GM20000 (cell line): ENCODE measurements at regions not wholly inside any gene's neighbourhood (a gene's known extent, or its start where the extent isn't known, plus 50 kb on each side); places are given as distances from the start of the nearest gene placed in this dataset.

Experiments
- DNase-seq: peaks from one replicate; pipeline ENCODE4 v3.0.0; 2012; ENCODE audit warnings: low spot score
- TF ChIP-seq, protein P1 (sequence below): IDR thresholded peaks from 2 replicates; pipeline ENCODE4 v1.5.1; 2012; ENCODE audit warnings: mild to moderate bottlenecking, control low read depth; ENCODE audit errors: extremely low read depth, missing control alignments

DNA sequence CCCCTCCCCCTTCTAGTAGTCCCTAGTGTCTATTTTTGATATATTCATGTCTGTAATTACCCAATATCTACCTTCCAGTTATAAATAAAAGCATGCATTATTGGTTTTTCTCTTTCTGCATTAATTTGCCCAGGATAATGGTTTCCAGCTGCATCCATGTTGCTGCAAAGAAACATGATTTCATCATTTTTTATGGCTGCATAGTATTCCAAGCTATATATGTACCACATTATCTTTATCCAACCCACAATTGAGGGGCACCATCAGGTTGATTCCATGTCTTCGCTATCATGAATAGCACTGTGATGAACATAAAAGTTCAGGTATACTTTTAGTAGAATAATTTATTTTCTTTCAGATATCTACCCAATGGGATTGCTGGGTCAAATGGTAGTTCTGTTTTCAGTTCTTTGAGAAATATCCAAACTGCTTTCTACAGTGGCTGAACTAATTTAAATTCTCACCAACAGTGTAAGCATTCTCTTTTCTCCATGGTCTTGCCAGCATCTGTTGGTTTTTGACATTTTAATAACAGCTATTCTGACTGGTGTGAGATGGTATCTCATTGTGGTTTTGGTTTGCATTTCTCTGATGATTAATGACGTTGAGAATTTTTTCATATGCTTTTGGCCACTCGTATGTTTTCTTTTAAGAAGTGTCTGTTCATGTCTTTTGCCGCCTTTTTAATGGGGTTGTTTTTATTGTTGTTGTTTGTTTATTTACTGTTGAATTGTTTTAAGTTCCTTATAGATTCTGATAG, 746.1 kb upstream of the MEF2C start:
- DNase-seq, result no peak
- TF ChIP-seq, protein P1, sequence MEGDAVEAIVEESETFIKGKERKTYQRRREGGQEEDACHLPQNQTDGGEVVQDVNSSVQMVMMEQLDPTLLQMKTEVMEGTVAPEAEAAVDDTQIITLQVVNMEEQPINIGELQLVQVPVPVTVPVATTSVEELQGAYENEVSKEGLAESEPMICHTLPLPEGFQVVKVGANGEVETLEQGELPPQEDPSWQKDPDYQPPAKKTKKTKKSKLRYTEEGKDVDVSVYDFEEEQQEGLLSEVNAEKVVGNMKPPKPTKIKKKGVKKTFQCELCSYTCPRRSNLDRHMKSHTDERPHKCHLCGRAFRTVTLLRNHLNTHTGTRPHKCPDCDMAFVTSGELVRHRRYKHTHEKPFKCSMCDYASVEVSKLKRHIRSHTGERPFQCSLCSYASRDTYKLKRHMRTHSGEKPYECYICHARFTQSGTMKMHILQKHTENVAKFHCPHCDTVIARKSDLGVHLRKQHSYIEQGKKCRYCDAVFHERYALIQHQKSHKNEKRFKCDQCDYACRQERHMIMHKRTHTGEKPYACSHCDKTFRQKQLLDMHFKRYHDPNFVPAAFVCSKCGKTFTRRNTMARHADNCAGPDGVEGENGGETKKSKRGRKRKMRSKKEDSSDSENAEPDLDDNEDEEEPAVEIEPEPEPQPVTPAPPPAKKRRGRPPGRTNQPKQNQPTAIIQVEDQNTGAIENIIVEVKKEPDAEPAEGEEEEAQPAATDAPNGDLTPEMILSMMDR, result no peak

DNA sequence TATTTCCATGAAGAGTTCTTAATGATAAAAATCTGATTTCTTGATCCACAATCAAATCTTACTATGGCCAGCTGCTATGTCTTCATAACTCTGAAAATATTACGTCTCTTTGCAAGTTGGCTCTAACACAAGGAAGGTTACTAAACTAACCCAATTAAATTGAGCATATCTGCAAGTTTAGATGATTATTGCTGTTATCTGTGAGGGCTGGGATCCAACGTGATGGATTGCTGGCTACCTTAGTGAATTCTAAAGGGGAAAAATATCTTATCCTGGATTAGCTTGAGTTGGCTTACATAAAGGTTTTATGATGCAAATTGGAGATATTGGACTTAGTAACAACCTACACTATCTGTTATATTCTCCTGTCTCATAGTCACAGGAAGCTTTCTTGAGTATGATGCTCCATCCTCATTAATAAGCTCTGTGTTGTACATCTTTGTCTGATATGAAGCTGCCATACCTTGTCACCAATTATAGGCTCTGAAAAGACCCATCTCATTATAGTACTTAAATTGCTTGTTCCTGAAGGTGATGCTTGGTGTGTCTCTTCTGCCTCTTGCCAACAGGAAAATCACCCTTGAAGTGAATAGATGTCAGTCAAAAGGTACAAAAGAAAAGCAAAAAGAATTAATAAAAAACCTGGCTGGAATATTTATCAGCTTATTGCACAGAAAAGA, 733.0 kb upstream of the MEF2C start:
- DNase-seq, result no peak

DNA sequence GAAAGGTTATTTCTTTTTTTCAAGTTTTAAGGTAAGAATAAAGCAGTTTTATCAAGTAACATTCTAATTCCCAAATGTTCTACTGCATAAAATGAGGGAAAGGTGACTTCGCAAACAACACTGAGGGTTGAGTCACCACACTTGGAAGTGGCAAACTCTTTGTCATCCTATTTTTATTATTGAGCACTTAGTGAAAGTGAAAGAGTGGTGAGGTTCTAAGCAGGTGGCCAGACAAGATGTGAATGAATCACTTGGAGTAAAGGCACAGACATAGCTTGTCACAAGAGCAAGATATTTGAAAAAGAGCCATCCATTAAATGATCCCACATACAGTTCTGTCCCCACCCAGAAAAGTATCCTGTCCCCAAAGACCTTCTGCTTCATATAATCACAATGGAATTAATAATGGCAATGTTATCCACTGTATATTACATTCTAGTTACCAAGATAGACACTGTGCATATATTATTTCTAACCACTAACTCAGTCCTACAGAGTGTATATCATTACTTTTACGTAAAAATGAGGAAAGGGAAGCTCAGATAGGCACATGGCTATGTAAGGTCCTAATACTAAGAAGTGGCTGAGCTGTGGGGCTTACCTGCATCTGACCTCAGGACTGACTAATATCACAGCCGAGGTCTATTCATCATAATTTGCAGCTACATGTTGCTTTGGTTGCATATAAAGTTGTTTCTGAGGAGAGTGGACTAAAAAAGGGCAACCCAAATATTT, 730.4 kb upstream of the MEF2C start:
- peak; percentile 41 for DNase-seq
- TF ChIP-seq, protein P1, result no peak

More for the DNA sequence above, 733.0 kb upstream of the MEF2C start:
- TF ChIP-seq, protein P1, result no peak

DNA sequence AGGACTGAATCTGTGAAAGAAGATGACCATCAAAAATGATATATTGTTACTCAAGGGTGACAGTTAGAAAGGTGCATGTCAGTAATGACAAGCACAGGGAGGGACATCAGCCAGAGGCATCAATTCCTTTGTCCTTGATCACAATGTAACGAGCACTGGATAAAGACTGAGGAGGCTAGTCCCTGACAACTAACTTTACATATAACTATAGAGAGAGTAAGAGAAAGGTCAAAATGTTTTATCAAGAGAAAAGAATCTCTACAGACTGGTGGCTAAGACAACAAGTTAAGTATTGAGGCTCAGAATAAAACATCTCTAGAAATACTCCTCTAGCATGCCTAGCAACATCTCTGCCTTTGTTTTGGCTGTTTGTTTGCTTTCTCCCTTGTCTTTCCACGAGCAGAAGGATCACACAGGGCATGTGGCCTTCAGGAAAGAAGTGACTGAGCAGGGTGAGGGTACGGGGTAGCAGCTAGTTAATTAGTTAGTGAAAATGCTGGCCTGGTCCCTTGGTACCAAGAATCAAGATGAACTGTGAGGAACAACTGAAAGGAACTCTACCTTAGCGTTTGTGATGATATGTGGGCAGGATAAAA, 724.1 kb upstream of the MEF2C start:
- DNase-seq, result no peak

DNA sequence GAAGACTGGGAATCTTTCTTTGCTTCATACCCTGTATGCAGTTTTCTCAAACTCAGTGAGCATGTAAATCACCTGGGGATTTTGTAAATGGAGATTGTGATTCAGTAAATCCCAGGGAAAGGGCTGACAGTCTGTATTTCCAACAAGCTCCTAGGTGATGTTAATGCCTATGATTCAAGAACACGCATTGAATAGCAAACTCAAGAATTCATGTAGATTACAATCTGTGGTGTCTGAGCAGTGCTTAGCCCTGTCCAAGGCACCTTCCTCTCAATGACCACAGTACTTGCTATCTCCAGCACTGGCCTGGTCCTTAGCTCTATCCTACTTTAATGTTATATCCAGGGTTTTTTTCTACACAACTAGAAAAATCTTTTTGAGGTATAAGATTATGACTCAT, 721.4 kb upstream of the MEF2C start:
- no peak for DNase-seq
- TF ChIP-seq, protein P1, result no peak

More for the DNA sequence above, 724.1 kb upstream of the MEF2C start:
- TF ChIP-seq, protein P1, result no peak

DNA sequence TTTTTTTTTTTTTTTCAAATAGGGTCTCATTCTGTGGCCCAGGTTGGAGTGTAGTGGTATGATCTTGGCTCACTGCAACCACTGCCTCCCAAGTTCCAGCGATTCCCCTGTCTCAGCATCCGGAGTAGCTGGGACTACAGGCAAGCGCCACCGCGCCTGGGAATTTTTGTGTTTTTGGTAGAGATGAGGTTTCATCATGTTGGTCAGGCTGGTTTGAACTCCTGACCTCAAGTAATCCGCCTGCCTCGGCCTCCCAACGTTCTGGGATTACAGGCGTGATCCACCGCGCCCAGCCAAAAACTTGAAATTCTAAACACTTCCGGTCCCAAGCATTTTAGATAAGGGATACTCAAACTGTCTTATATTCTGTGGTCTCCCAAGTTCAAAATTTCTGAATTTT, 718.9 kb upstream of the MEF2C start:
- no peak for DNase-seq
- TF ChIP-seq, protein P1, result no peak

DNA sequence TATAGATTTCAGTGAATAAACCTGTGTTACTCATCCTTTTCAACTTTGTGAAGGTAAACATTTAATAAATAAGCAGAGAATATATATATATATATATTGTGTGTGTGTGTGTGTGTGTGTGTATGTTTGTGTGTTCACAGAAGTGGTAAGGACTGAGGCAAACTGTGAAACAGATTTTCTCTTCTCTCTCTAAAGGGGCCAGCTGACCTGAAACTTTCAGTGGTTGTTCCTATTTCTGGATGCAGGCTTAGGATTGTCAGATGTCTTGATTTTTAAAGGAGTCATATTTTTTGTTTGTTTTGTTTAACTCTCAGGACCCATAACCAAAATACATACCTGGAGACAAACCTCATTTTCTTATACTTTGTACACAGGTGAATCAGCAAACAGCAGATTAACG, 714.9 kb upstream of the MEF2C start:
- TF ChIP-seq, protein P1, result no peak
- DNase-seq, result peak; percentile 8
